Transverse colon (tissue), 4 donors: ENCODE measurements at regions not wholly inside any gene's neighbourhood (a gene's known extent, or its start where the extent isn't known, plus 50 kb on each side); places are given as distances from the start of the nearest gene placed in this dataset.

Experiments
- DNase-seq: peaks from one replicate; pipeline ENCODE4 v3.0.0-alpha.2; 2019
- H3K27ac ChIP-seq, 4 donors: fragments of 200-600 bp; sonication (generic); 2 replicates each; pipeline ENCODE4 v1.5.1; 2016 to 2018; ENCODE audit warnings: inconsistent platforms in 4 of 4
- H3K27me3 ChIP-seq: fragments of 200-600 bp; sonication (generic); 2 replicates; pipeline ENCODE4 v1.5.1; 2017; ENCODE audit warnings: inconsistent platforms
- H3K36me3 ChIP-seq, 4 donors: fragments of 200-600 bp; sonication (generic); 2 replicates each; pipeline ENCODE4 v1.5.1; 2017 to 2019; ENCODE audit warnings: inconsistent platforms in 4 of 4
- H3K4me1 ChIP-seq, 4 donors: fragments of 200-600 bp; sonication (generic); 2 replicates each; pipeline ENCODE4 v1.5.1; 2017 to 2020; ENCODE audit warnings: inconsistent platforms in 4 of 4
- H3K4me3 ChIP-seq, 4 donors: fragments of 200-600 bp; sonication (generic); 1 replicate in 1 of 4; 2 replicates in 3 of 4; pipeline versions ENCODE4 v1.5.1 to v1.6.1; 2017 to 2019; ENCODE audit warnings: inconsistent platforms in 4 of 4
- H3K9me3 ChIP-seq, 2 donors: fragments of 200-600 bp; sonication (generic); 2 replicates each; pipeline ENCODE4 v1.5.1; 2017 to 2019; ENCODE audit warnings: inconsistent platforms in 2 of 2
- CTCF ChIP-seq, 5 experiments: fragments of 200-600 bp in 3 of 5; fragments of 450-650 bp in 2 of 5; sonication (generic) in 3 of 5; IDR thresholded peaks; 1 replicate in 2 of 5; 2 replicates in 3 of 5; pipeline ENCODE4 v1.5.1; 2016 to 2017; ENCODE audit warnings: antibody characterized with exemption in 5 of 5, inconsistent platforms in 3 of 5, mild to moderate bottlenecking in 2 of 5, moderate library complexity in 1 of 5
- EP300 ChIP-seq: sonication (generic); formaldehyde crosslinking; IDR thresholded peaks from one replicate; pipeline ENCODE4 v1.6.1; 2017; ENCODE audit warnings: antibody characterized with exemption, low read depth
- POLR2A ChIP-seq: fragments of 450-650 bp; IDR thresholded peaks from one replicate; pipeline ENCODE4 v1.6.1; 2016; ENCODE audit warnings: antibody characterized with exemption, mild to moderate bottlenecking, moderate library complexity
- POLR2AphosphoS5 ChIP-seq, 3 donors: sonication (generic); formaldehyde crosslinking; IDR thresholded peaks; one replicate each; pipeline ENCODE4 v1.6.1; 2016; ENCODE audit warnings: antibody characterized with exemption in 3 of 3
- WGBS, 2 donors: methylation state at CpG; one replicate each; pipeline ENCODE4 v1.1.5; 2018; ENCODE audit warnings: low coverage in 1 of 2; 5-methylcytosine and 5-hydroxymethylcytosine counted together
- in situ Hi-C, 4 donors: fragments of 200-750 bp; cut with MboI; loops; one replicate each; pipeline versions ENCODE4 v1.15.0 to v1.15.1; 2017; ENCODE audit warnings: low sequenced_read_pairs in 3 of 4, low pct_ligation_motif_present in 1 of 4, low pct_unique_long_range_greater_than_20kb in 1 of 4
- intact Hi-C: fragments of 100-400 bp; cut with DNase I; formaldehyde crosslinking; loops from one replicate; pipeline ENCODE4 v1.15.1; 2023; ENCODE audit warnings: low total_unique reads

DNA sequence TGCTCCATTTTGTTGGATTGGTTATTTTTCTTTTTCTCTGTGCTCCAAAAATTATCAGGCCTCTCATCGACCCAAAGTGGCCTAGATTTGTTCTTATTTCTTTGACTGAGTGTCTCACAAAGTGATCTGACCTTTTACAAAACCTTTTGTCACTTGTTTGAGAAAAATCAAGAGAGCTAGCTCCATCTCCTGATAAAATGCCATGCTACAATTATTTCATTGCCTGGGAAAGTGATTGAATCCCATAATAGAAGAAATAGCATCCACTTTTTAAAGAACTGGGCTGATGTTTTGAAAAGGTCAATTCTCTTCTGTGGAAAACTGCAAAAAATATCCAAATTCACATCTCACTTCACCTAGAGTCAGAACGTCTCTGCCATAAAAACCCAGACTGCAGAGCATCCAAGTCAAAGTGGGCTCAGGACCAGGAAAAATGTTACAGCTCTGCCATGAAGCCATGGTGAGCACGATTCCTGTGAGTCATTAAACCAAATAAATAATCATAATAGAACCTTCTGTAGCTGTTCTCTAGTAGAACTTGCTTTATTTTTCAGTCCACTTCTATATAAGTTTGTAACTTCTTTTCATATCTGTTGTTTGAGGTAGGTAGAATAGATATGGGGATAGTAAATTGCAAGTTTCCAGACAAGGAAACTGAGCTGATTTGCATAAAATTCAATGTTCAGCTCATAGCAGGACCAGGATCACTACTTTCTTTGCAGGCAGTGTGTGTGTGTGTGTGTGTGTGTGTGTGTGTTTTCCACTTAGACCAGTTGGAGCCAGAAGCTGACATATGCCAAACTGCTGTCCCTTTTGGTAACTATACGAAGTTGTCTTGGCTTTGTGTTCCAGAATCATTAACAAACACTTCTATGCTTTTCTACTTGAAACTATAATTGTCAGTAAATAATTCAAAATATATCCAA, 632.5 kb upstream of the ANKRD30A start:
- no peaks in the 10 kb centered on the region for H3K36me3 ChIP-seq
- in situ Hi-C loops (no loop called here), intact Hi-C loops (no loop called here)
- no peaks in the 10 kb centered on the region for H3K9me3 ChIP-seq
- no peaks in the 10 kb centered on the region for H3K4me1 ChIP-seq
- H3K27me3 ChIP-seq = no peaks in the 10 kb centered on the region
- no peak for DNase-seq
- H3K4me3 ChIP-seq = no peak overlapping the region
- no peak for TF ChIP-seq EP300
- TF ChIP-seq POLR2AphosphoS5 (IDR thresholded peaks at IDR 0.05) = no peak
- TF ChIP-seq CTCF (IDR thresholded peaks at IDR 0.05) = no peak
- no peak for TF ChIP-seq POLR2A
- WGBS, 2 donors = 37 to 42% methylated on average over 3 to 4 of the region's 4 CpGs
- no peak overlapping the region for H3K27ac ChIP-seq

- WGBS, 2 donors = 50 to 63% methylated on average over 1 of the region's 1 CpG
- Histone ChIP-seq H3K4me1 (no peaks in the 10 kb centered on the region), H3K27ac (no peak overlapping the region), H3K36me3 (no peaks in the 10 kb centered on the region), H3K9me3 (no peaks in the 10 kb centered on the region), H3K4me3 (no peak overlapping the region), H3K27me3 (no peaks in the 10 kb centered on the region)
- TF ChIP-seq CTCF (IDR thresholded peaks at IDR 0.05) (no peak), EP300 (no peak), POLR2AphosphoS5 (IDR thresholded peaks at IDR 0.05) (no peak), POLR2A (no peak)
- in situ Hi-C loops (no loop called here), intact Hi-C loops (no loop called here)
- no peak for DNase-seq
These were observed 633.5 kb upstream of the ANKRD30A start for GRCh38 chr10:36491926-36492325.

DNA sequence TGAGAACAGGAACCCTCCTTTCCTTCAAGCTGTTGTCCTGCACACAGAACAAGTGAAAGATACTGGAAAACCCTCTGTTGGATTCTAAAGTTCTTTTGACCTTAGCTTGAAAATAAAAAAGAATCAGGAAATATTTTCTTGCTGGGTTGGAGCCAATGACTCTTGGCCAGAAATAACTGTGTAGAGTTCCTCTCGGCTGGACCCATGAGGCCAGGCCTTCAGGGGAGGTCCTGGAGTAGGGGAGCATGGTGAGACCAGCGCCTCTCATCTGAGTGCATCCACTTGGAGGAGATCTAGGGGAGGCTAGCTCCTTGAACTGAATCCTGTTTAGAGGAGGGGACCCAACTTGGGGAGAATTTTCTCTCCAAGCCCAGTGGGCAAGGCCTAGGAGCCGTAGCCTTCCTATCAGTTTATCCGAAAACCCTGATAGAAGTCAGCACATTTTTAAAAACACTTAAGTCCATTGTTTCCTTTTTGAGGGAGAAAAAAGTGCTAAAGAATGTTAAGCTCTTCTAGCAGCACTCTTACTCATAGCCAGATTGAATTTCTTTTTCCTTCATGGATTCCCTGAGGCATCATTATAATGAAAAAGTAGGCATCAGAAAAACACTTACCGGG, 635.7 kb upstream of the ANKRD30A start:
- no peak for DNase-seq
- no peaks in the 10 kb centered on the region for H3K36me3 ChIP-seq
- H3K4me3 ChIP-seq = no peak overlapping the region
- TF ChIP-seq CTCF (IDR thresholded peaks at IDR 0.05) = no peak
- no peak for TF ChIP-seq POLR2AphosphoS5 (IDR thresholded peaks at IDR 0.05)
- no peak for TF ChIP-seq EP300
- TF ChIP-seq POLR2A = no peak
- H3K27ac ChIP-seq = no peak overlapping the region
- intact Hi-C loops (no loop called here), in situ Hi-C loops (no loop called here)
- H3K27me3 ChIP-seq = no peaks in the 10 kb centered on the region
- WGBS, 2 donors = 74 to 100% methylated on average over 3 to 5 of the region's 5 CpGs
- H3K9me3 ChIP-seq = no peaks in the 10 kb centered on the region
- H3K4me1 ChIP-seq = no peaks in the 10 kb centered on the region

DNA sequence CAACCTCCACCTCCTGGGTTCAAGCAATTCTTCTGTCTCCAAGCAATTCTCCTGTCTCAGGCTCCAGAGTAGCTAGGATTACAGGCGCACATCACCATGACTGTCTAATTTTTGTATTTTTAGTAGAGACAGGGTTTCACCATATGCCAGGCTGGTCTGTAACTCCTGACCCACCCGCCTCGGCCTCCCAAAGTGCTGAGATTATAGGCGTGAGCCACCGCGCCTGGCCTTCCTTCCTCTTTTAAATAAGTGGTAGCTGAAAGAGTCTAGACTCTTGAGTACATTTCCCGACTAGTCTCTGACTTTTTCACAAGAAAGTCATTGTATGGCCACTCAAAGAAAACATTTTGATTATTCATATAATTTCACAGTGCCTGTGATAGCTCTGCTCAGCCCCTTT, 636.2 kb upstream of the ANKRD30A start:
- no peak overlapping the region for H3K4me3 ChIP-seq
- no peaks in the 10 kb centered on the region for H3K9me3 ChIP-seq
- H3K4me1 ChIP-seq = no peaks in the 10 kb centered on the region
- WGBS, 2 donors = 76 to 85% methylated on average over 4 to 7 of the region's 7 CpGs
- intact Hi-C loops = no loop called here
- H3K36me3 ChIP-seq = no peaks in the 10 kb centered on the region
- in situ Hi-C loops = no loop called here
- H3K27ac ChIP-seq = no peak overlapping the region
- H3K27me3 ChIP-seq = no peaks in the 10 kb centered on the region
- no peak for DNase-seq
- TF ChIP-seq POLR2A = no peak
- TF ChIP-seq CTCF (IDR thresholded peaks at IDR 0.05) = no peak
- TF ChIP-seq EP300 = no peak
- TF ChIP-seq POLR2AphosphoS5 (IDR thresholded peaks at IDR 0.05) = no peak
